H9 (cell line): ENCODE measurements at regions not wholly inside any gene's neighbourhood (a gene's known extent, or its start where the extent isn't known, plus 50 kb on each side); places are given as distances from the start of the nearest gene placed in this dataset.

Experiments
- DNase-seq: peaks from one replicate; pipeline ENCODE4 v3.0.0-alpha.2; 2017
- H2AFZ ChIP-seq: one replicate; pipeline ENCODE4 v1.6.1; 2013; ENCODE audit warnings: mild to moderate bottlenecking, low read length, control low read depth, moderate library complexity
- H2AK5ac ChIP-seq: 2 replicates; pipeline ENCODE4 v1.6.1; 2013; ENCODE audit warnings: low read length, control low read depth, mixed read lengths; ENCODE audit not compliant: insufficient read length
- H2BK120ac ChIP-seq: one replicate; pipeline ENCODE4 v1.6.1; 2013; ENCODE audit warnings: low read depth, mild to moderate bottlenecking, low read length, control low read depth, inconsistent platforms; ENCODE audit not compliant: poor library complexity, severe bottlenecking
- H2BK12ac ChIP-seq: 2 replicates; pipeline ENCODE4 v1.6.1; 2013; ENCODE audit warnings: low read length, control low read depth, mixed read lengths, low read depth; ENCODE audit not compliant: insufficient read length
- H2BK15ac ChIP-seq: 2 replicates; pipeline ENCODE4 v1.6.1; 2013; ENCODE audit warnings: low read depth, low read length, control low read depth
- H2BK20ac ChIP-seq: one replicate; pipeline ENCODE4 v1.6.1; 2013; ENCODE audit warnings: low read depth, mild to moderate bottlenecking, low read length, control low read depth, inconsistent platforms; ENCODE audit not compliant: poor library complexity, severe bottlenecking
- H2BK5ac ChIP-seq: 2 replicates; pipeline ENCODE4 v1.6.1; 2013; ENCODE audit warnings: low read length, control low read depth, mixed read lengths; ENCODE audit not compliant: insufficient read length
- H3K14ac ChIP-seq: 2 replicates; pipeline ENCODE4 v1.6.1; 2013; ENCODE audit warnings: low read length, control low read depth; ENCODE audit not compliant: insufficient read depth
- H3K18ac ChIP-seq: 2 replicates; pipeline ENCODE4 v1.6.1; 2013; ENCODE audit warnings: low read depth, mild to moderate bottlenecking, mixed read lengths, low read length, control low read depth; ENCODE audit not compliant: insufficient read length
- H3K23ac ChIP-seq: 2 replicates; pipeline ENCODE4 v1.6.1; 2013; ENCODE audit warnings: low read length, control low read depth, mixed read lengths, low read depth; ENCODE audit not compliant: insufficient read length
- H3K23me2 ChIP-seq: 2 replicates; pipeline ENCODE4 v1.6.1; 2013; ENCODE audit warnings: low read depth, mild to moderate bottlenecking, mixed read lengths, low read length, control low read depth; ENCODE audit not compliant: insufficient read length, poor library complexity, severe bottlenecking
- H3K27ac ChIP-seq: 2 replicates; pipeline ENCODE4 v1.5.1; 2013; ENCODE audit warnings: low read length, control low read depth, mixed read lengths, low read depth; ENCODE audit not compliant: insufficient read length
- H3K27me3 ChIP-seq: 2 replicates; pipeline ENCODE4 v1.6.1; 2013; ENCODE audit warnings: low read length, control low read depth, inconsistent platforms; ENCODE audit not compliant: insufficient read depth
- H3K4ac ChIP-seq: 2 replicates; pipeline ENCODE4 v1.6.1; 2013; ENCODE audit warnings: low read depth, mild to moderate bottlenecking, control low read depth, inconsistent platforms, low read length, moderate library complexity
- H3K4me1 ChIP-seq: 2 replicates; pipeline ENCODE4 v1.6.1; 2013; ENCODE audit warnings: low read length, control low read depth, inconsistent platforms; ENCODE audit not compliant: insufficient read depth
- H3K4me2 ChIP-seq: 2 replicates; pipeline ENCODE4 v1.6.1; 2013; ENCODE audit warnings: low read length, control low read depth, mixed read lengths; ENCODE audit not compliant: insufficient read length, insufficient read depth
- H3K56ac ChIP-seq: 2 replicates; pipeline ENCODE4 v1.6.1; 2013; ENCODE audit warnings: low read depth, mild to moderate bottlenecking, mixed read lengths, low read length, control low read depth; ENCODE audit not compliant: insufficient read length
- H3K79me1 ChIP-seq: 2 replicates; pipeline ENCODE4 v1.6.1; 2013; ENCODE audit warnings: low read depth, mild to moderate bottlenecking, moderate library complexity, low read length, control low read depth, inconsistent platforms; ENCODE audit not compliant: insufficient read depth, poor library complexity, severe bottlenecking
- H3K79me2 ChIP-seq: 2 replicates; pipeline ENCODE4 v1.6.1; 2013; ENCODE audit warnings: low read length, control low read depth, inconsistent platforms; ENCODE audit not compliant: insufficient read depth
- H3K9ac ChIP-seq: 2 replicates; pipeline ENCODE4 v1.6.1; 2013; ENCODE audit warnings: low read length, control low read depth, mixed read lengths; ENCODE audit not compliant: insufficient read length; ENCODE audit errors: extremely low read depth
- H3K9me3 ChIP-seq: one replicate; pipeline ENCODE4 v1.6.1; 2013; ENCODE audit warnings: low read depth, low read length, inconsistent platforms; ENCODE audit not compliant: control insufficient read depth
- H3T11ph ChIP-seq: one replicate; pipeline ENCODE4 v1.6.1; 2013; ENCODE audit warnings: mild to moderate bottlenecking, low read length, control low read depth, inconsistent platforms
- H4K20me1 ChIP-seq: one replicate; pipeline ENCODE4 v1.6.1; 2013; ENCODE audit not compliant: control insufficient read depth, insufficient read length, insufficient read depth
- H4K5ac ChIP-seq: 2 replicates; pipeline ENCODE4 v1.6.1; 2013; ENCODE audit warnings: low read depth, mild to moderate bottlenecking, mixed read lengths, low read length, control low read depth; ENCODE audit not compliant: insufficient read length
- H4K8ac ChIP-seq: replicated peaks from 2 replicates; pipeline ENCODE4 v1.6.1; 2013; ENCODE audit warnings: low read length, control low read depth, mixed read lengths, low read depth; ENCODE audit not compliant: insufficient read length
- H4K91ac ChIP-seq: 2 replicates; pipeline ENCODE4 v1.6.1; 2013; ENCODE audit warnings: low read depth, mild to moderate bottlenecking, moderate library complexity, mixed read lengths, low read length, control low read depth; ENCODE audit not compliant: insufficient read length
- H3K27ac Mint-ChIP-seq, 3 experiments: 2 replicates in 2 of 3; 3 replicates in 1 of 3; pipeline ENCODE4 v1.8.0; 2020 to 2021; ENCODE audit warnings: mixed read lengths in 3 of 3, mild to moderate bottlenecking in 1 of 3, moderate library complexity in 1 of 3
- H3K27me3 Mint-ChIP-seq: 2 replicates; pipeline ENCODE4 v1.8.0; 2021; ENCODE audit warnings: low read depth, mild to moderate bottlenecking, moderate library complexity, mixed read lengths
- H3K36me3 Mint-ChIP-seq, 3 experiments: 2 replicates in 2 of 3; 3 replicates in 1 of 3; pipeline ENCODE4 v1.8.0; 2020 to 2021; ENCODE audit warnings: low read depth in 3 of 3, mixed read lengths in 3 of 3; ENCODE audit not compliant: insufficient read depth in 1 of 3
- H3K4me1 Mint-ChIP-seq, 2 experiments: 2 replicates each; pipeline ENCODE4 v1.8.0; 2020; ENCODE audit warnings: mixed read lengths in 2 of 2
- H3K4me3 Mint-ChIP-seq, 2 experiments: 2 replicates in 1 of 2; 3 replicates in 1 of 2; pipeline ENCODE4 v1.8.0; 2020 to 2021; ENCODE audit warnings: mild to moderate bottlenecking in 2 of 2, mixed read lengths in 2 of 2, moderate library complexity in 1 of 2
- H3K9me3 Mint-ChIP-seq, 2 experiments: 2 replicates in 1 of 2; 3 replicates in 1 of 2; pipeline ENCODE4 v1.8.0; 2020; ENCODE audit warnings: mild to moderate bottlenecking in 2 of 2, mixed read lengths in 2 of 2, moderate library complexity in 1 of 2
- WGBS: extraction: QIAGEN DNeasy Blood & Tissue Kit; methylation state at CpG from one replicate; pipeline ENCODE4 v1.1.7; 2013; ENCODE audit warnings: missing lambda C conversion rate, low lambda C conversion rate, mixed read lengths; ENCODE audit not compliant: insufficient read length; ENCODE audit errors: extremely low coverage; 5-methylcytosine and 5-hydroxymethylcytosine counted together
- TF ChIP-seq, protein P1 (sequence below): fragments of 200-600 bp; sonication (generic); conservative IDR thresholded peaks from 3 replicates; pipeline ENCODE4 v1.8.0; 2021; ENCODE audit warnings: antibody characterized with exemption, mild to moderate bottlenecking

DNA sequence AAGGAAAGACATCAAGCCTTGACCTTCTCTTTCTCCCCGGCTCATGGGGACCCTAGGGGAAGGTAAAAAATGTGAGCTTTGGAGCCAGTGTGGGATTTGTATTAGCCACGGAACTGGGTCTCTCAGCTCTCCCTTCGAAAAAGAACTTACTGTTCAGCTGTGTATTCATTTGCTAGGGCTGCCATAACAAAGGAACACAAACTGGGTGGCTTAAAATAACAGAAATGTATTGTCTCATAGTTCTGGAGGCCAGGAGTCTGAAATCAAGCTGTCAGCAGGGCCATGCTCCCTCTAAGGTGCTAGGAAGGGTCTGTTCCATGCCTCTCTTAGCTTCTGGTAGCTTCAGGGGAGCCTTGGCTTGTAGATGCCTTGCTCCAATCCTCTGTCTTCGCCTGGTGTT is 83.5 kb upstream of the SLC2A1 start:
- Histone ChIP-seq H4K20me1 (no peaks in the 10 kb centered on the region), H3K56ac (no peak overlapping the region), H3K9ac (no peak overlapping the region), H3K23me2 (no peaks in the 10 kb centered on the region), H2AK5ac (no peak overlapping the region), H4K8ac (no peak overlapping the region), H3K4ac (no peak overlapping the region), H2BK5ac (no peak overlapping the region), H3K4me2 (no peak overlapping the region), H2BK120ac (no peak overlapping the region), H3K4me1 (no peaks in the 10 kb centered on the region), H2BK20ac (no peak overlapping the region), H2BK15ac (no peak overlapping the region), H3K27ac (no peak overlapping the region), H3K9me3 (no peaks in the 10 kb centered on the region), H3K14ac (no peak overlapping the region), H3K79me1 (no peaks in the 10 kb centered on the region), H4K5ac (no peak overlapping the region), H3K23ac (no peak overlapping the region), H4K91ac (no peak overlapping the region), H3K18ac (no peak overlapping the region), H3T11ph (no peak overlapping the region), H2BK12ac (no peak overlapping the region), H2AFZ (no peak overlapping the region), H3K79me2 (no peaks in the 10 kb centered on the region), H3K27me3 (peaks cover 2% of the 10 kb centered on the region; the same call in 1 of the 2 replicates)
- DNase-seq: no peak
- no peaks in the 10 kb centered on the region for H3K36me3 Mint-ChIP-seq
- no peak overlapping the region for H3K4me3 Mint-ChIP-seq
- TF ChIP-seq, protein P1, sequence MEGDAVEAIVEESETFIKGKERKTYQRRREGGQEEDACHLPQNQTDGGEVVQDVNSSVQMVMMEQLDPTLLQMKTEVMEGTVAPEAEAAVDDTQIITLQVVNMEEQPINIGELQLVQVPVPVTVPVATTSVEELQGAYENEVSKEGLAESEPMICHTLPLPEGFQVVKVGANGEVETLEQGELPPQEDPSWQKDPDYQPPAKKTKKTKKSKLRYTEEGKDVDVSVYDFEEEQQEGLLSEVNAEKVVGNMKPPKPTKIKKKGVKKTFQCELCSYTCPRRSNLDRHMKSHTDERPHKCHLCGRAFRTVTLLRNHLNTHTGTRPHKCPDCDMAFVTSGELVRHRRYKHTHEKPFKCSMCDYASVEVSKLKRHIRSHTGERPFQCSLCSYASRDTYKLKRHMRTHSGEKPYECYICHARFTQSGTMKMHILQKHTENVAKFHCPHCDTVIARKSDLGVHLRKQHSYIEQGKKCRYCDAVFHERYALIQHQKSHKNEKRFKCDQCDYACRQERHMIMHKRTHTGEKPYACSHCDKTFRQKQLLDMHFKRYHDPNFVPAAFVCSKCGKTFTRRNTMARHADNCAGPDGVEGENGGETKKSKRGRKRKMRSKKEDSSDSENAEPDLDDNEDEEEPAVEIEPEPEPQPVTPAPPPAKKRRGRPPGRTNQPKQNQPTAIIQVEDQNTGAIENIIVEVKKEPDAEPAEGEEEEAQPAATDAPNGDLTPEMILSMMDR: no peak
- no peaks in the 10 kb centered on the region; a peak in 3 of 5 replicates for H3K9me3 Mint-ChIP-seq
- peaks cover 3 to 11% of the 10 kb centered on the region in 2 experiments for H3K4me1 Mint-ChIP-seq
- H3K27ac Mint-ChIP-seq: no peak overlapping the region
- no CpG with 5 or more reads among the region's 4 CpGs for WGBS
- H3K27me3 Mint-ChIP-seq: 0 out of 2 replicates have a peak, but pooled peaks cover 1% of the 10 kb centered on the region
